Nephron (organoid): ENCODE measurements at regions not wholly inside any gene's neighbourhood (a gene's known extent, or its start where the extent isn't known, plus 50 kb on each side); places are given as distances from the start of the nearest gene placed in this dataset.
A peak's percentile ranks its signal among the peaks of the same experiment; 100 is the strongest.

Source experiments
- H3K27ac Mint-ChIP-seq, 3 experiments: 2 replicates each; pipeline ENCODE4 v1.8.0; 2020; ENCODE audit warnings: mixed read lengths in 3 of 3, mild to moderate bottlenecking in 2 of 3, moderate library complexity in 1 of 3
- H3K27me3 Mint-ChIP-seq: 2 replicates; pipeline ENCODE4 v1.8.0; 2021; ENCODE audit warnings: low read depth, mild to moderate bottlenecking, moderate library complexity, mixed read lengths
- H3K36me3 Mint-ChIP-seq: 2 replicates; pipeline ENCODE4 v1.8.0; 2020; ENCODE audit warnings: low read depth, mixed read lengths
- H3K4me1 Mint-ChIP-seq: 2 replicates; pipeline ENCODE4 v1.8.0; 2020; ENCODE audit warnings: mixed read lengths
- H3K4me3 Mint-ChIP-seq, 3 experiments: 2 replicates each; pipeline ENCODE4 v1.8.0; 2020; ENCODE audit warnings: mild to moderate bottlenecking in 3 of 3, mixed read lengths in 3 of 3, moderate library complexity in 2 of 3
- H3K9me3 Mint-ChIP-seq: 2 replicates; pipeline ENCODE4 v1.8.0; 2020; ENCODE audit warnings: mixed read lengths
- TF ChIP-seq, protein P1 (sequence below), 3 experiments: fragments of 200-600 bp; sonication (generic); IDR thresholded peaks; one replicate each; pipeline ENCODE4 v1.5.0; 2021; ENCODE audit warnings: antibody characterized with exemption in 3 of 3; ENCODE audit not compliant: unreplicated experiment in 3 of 3

DNA sequence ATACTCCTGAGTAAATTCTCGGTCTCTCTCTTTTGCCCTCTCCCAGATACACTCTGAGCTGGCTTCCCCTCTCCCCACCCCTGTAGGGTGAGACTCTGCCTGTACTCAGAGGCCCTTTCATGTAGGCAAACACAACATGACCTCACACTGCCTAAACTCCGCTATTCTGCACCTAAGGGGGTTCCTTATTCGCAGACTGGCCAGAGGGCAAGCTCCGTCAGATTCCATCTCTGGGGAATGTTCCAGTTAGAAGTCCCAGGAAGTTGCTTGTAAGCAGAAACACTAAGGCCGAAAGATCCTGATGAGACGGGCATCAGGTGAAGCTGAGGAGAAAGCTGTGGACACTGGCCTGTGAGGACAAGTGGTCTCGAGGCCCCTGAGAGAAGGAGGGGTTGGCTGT, 165.9 kb downstream of the KTN1 start:
- no peak overlapping the region for H3K4me3 Mint-ChIP-seq
- peaks cover 3% of the 10 kb centered on the region for H3K4me1 Mint-ChIP-seq
- H3K9me3 Mint-ChIP-seq = no peaks in the 10 kb centered on the region
- TF ChIP-seq, protein P1, sequence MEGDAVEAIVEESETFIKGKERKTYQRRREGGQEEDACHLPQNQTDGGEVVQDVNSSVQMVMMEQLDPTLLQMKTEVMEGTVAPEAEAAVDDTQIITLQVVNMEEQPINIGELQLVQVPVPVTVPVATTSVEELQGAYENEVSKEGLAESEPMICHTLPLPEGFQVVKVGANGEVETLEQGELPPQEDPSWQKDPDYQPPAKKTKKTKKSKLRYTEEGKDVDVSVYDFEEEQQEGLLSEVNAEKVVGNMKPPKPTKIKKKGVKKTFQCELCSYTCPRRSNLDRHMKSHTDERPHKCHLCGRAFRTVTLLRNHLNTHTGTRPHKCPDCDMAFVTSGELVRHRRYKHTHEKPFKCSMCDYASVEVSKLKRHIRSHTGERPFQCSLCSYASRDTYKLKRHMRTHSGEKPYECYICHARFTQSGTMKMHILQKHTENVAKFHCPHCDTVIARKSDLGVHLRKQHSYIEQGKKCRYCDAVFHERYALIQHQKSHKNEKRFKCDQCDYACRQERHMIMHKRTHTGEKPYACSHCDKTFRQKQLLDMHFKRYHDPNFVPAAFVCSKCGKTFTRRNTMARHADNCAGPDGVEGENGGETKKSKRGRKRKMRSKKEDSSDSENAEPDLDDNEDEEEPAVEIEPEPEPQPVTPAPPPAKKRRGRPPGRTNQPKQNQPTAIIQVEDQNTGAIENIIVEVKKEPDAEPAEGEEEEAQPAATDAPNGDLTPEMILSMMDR (IDR thresholded peaks at IDR 0.05; ENCODE audit: unreplicated experiment in 3 of 3) = no peak
- no peaks in the 10 kb centered on the region for H3K36me3 Mint-ChIP-seq
- H3K27ac Mint-ChIP-seq = peak overlapping the region in 1 of 3 experiments; percentile 6
- H3K27me3 Mint-ChIP-seq = peaks cover 3% of the 10 kb centered on the region

DNA sequence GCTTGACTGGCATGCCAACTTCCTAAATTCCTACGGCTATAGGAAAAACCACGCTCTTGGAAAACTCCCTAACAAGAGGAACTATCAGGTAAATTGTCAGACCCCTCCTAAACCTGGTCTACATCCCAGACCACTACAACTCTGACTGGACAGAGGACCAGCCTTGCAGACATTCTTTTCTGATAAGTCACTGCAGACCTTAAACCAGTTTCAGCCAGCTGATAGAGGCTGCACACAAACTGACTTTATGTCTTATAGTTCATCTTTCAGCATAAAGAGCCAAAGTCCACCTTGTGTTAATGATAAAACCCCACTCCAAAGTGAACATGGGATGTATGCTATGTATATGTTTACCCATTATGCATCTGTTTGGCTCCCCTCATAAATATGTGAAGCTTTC, 166.6 kb downstream of the KTN1 start:
- Mint-ChIP-seq H3K27me3 (peaks cover 3% of the 10 kb centered on the region), H3K4me1 (no peaks in the 10 kb centered on the region), H3K36me3 (no peaks in the 10 kb centered on the region), H3K9me3 (no peaks in the 10 kb centered on the region), H3K4me3 (no peak overlapping the region), H3K27ac (peak overlapping the region in 2 of 3 experiments; percentile 42 to 52)
- TF ChIP-seq, protein P1 (IDR thresholded peaks at IDR 0.05; ENCODE audit: unreplicated experiment in 3 of 3) = no peak

DNA sequence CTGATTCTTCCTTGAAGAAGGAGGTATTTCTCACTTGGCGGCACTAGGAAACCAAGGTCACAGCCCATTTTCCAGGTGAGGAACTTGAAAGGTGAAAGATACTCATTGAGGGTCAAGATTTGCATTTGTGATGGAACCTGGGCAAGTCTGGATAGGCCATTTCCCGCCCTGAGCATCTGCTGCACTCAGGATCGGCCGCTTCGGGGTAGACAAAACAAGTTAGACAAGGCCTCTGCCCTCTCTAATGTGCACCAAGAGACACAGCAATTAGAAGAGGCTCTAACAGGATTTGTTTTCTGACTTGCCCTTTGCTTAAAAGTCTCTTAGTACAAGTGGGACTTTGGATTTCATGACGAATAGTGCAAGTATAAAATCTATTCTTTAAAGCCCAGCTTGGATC, 167.2 kb downstream of the KTN1 start:
- H3K4me1 Mint-ChIP-seq = no peaks in the 10 kb centered on the region
- H3K27ac Mint-ChIP-seq = peak overlapping the region in 2 of 3 experiments; percentile 16 to 52
- H3K36me3 Mint-ChIP-seq = no peaks in the 10 kb centered on the region
- H3K9me3 Mint-ChIP-seq = no peaks in the 10 kb centered on the region
- peaks cover 3% of the 10 kb centered on the region for H3K27me3 Mint-ChIP-seq
- TF ChIP-seq, protein P1 (IDR thresholded peaks at IDR 0.05; ENCODE audit: unreplicated experiment in 3 of 3) = no peak
- H3K4me3 Mint-ChIP-seq = no peak overlapping the region

DNA sequence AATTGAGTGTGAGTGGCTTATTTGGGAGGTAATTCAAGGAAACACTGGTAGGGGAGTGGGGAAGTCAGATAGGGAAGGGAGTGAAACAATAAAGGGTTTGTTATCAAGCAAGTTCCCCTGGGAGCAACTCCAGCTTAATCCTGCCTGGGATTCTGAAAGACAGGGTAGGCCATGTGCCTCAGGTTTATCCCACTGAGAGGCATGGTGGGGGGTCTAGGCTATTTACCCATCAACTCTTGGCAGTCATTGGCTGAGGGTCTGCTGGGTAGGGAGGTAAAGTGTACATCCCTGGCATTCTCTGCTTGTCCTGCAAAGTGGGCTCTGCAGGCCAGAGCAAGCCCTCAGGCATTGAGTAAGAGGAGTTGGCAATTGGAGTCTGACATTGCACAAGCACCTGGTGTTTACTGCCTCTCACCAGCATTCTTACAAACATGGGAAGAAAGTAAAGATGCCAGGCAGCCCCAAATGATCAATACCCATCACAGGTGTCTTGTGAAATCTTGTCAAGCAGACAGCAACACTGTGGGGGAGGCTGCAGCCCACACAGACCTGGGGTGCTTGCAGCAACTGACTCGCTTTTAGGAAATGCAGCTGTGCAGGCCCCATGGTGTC, 169.3 kb downstream of the KTN1 start:
- Mint-ChIP-seq H3K9me3 (no peaks in the 10 kb centered on the region), H3K36me3 (no peaks in the 10 kb centered on the region), H3K4me1 (peaks cover 6% of the 10 kb centered on the region), H3K27ac (no peak overlapping the region), H3K27me3 (peaks cover 3% of the 10 kb centered on the region), H3K4me3 (no peak overlapping the region)
- TF ChIP-seq, protein P1 (IDR thresholded peaks at IDR 0.05; ENCODE audit: unreplicated experiment in 3 of 3) = no peak

DNA sequence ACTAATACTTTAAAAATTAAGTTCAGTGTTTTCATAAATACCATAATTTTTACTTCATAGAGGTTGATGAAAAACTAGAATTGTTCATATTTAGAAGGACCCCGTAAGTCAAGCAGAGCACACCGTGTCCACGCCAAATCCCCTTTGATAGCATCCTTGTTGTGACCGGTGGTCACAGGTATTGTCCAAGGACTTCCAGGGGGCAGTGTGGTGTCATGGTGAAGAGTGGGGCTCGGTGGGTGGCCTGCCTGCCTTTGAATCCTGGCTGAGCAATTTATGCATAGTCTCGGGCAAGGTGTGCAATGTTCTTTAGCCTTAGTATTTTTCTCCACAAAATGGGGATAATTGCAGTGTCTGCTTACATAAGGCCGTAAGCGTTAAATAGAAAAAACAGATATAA, 169.9 kb downstream of the KTN1 start:
- H3K27me3 Mint-ChIP-seq = peaks cover 3% of the 10 kb centered on the region
- no peaks in the 10 kb centered on the region for H3K36me3 Mint-ChIP-seq
- H3K4me3 Mint-ChIP-seq = no peak overlapping the region
- H3K4me1 Mint-ChIP-seq = peaks cover 6% of the 10 kb centered on the region
- TF ChIP-seq, protein P1 (IDR thresholded peaks at IDR 0.05; ENCODE audit: unreplicated experiment in 3 of 3) = no peak
- no peaks in the 10 kb centered on the region for H3K9me3 Mint-ChIP-seq
- H3K27ac Mint-ChIP-seq = no peak overlapping the region
